GM19452 (cell line): ENCODE measurements at regions not wholly inside any gene's neighbourhood (a gene's known extent, or its start where the extent isn't known, plus 50 kb on each side); places are given as distances from the start of the nearest gene placed in this dataset.

ENCODE experiments used
- ATAC-seq: cut with Tn5 transposase; IDR thresholded peaks from one replicate; pipeline ENCODE4 v1.9.1; 2021; ENCODE audit not compliant: unreplicated experiment

GRCh38 chr5:17428176-17428800 is 69.7 kb upstream of the TAF11L2 start:
- no peak for ATAC-seq

- no peak for ATAC-seq
Measured at GRCh38 chr5:17429353-17429752, 68.7 kb upstream of the TAF11L2 start.

- ATAC-seq, result no peak
Measured at GRCh38 chr5:17430241-17430640, 67.8 kb upstream of the TAF11L2 start.

- no peak for ATAC-seq
Measured at GRCh38 chr5:17431272-17432050, 66.6 kb upstream of the TAF11L2 start.

- no peak for ATAC-seq
Measured at GRCh38 chr5:17432569-17432968, 65.5 kb upstream of the TAF11L2 start.

- no peak for ATAC-seq
Measured at GRCh38 chr5:17433406-17433805, 64.6 kb upstream of the TAF11L2 start.

- no peak for ATAC-seq
Measured at GRCh38 chr5:17434982-17435381, 63.0 kb upstream of the TAF11L2 start.

- peak; percentile 46 for ATAC-seq
Measured at GRCh38 chr5:17436350-17436749, 61.7 kb upstream of the TAF11L2 start.

- ATAC-seq, result peak; percentile 80
Measured at GRCh38 chr5:17436761-17437221, 61.2 kb upstream of the TAF11L2 start.

GRCh38 chr5:17438027-17438426 is 60.0 kb upstream of the TAF11L2 start:
- ATAC-seq, result no peak

- no peak for ATAC-seq
Measured at GRCh38 chr5:17439956-17440355, 58.1 kb upstream of the TAF11L2 start.

GRCh38 chr5:17440766-17441165 is 57.3 kb upstream of the TAF11L2 start:
- ATAC-seq, result no peak

- no peak for ATAC-seq
Measured at GRCh38 chr5:17441351-17441750, 56.7 kb upstream of the TAF11L2 start.

- no peak for ATAC-seq
Measured at GRCh38 chr5:17443333-17444130, 54.5 kb upstream of the TAF11L2 start.

- ATAC-seq, result no peak
Measured at GRCh38 chr5:17444496-17444895, 53.5 kb upstream of the TAF11L2 start.

GRCh38 chr5:17445185-17445584 is 52.8 kb upstream of the TAF11L2 start:
- ATAC-seq, result no peak
